NCI-H2171 (cell line): ENCODE measurements at regions not wholly inside any gene's neighbourhood (a gene's known extent, or its start where the extent isn't known, plus 50 kb on each side); places are given as distances from the start of the nearest gene placed in this dataset.

ENCODE experiments used
- DNase-seq: peaks from one replicate; lab custom pipeline; 2025; lab: John Stamatoyannopoulos, UW

GRCh38 chr12:34396006-34396860 is 373.9 kb downstream of the ALG10 start:
- no peak for DNase-seq

- DNase-seq, result no peak
Observed at GRCh38 chr12:34396861-34397590, 374.7 kb downstream of the ALG10 start.

GRCh38 chr12:34397591-34398365 is 375.5 kb downstream of the ALG10 start:
- DNase-seq, result no peak

GRCh38 chr12:34398366-34398705 is 376.0 kb downstream of the ALG10 start:
- DNase-seq, result no peak

- DNase-seq, result no peak
Observed at GRCh38 chr12:34398706-34399630, 376.7 kb downstream of the ALG10 start.

GRCh38 chr12:34399631-34400410 is 377.5 kb downstream of the ALG10 start:
- DNase-seq, result no peak

GRCh38 chr12:34400411-34400881 is 378.1 kb downstream of the ALG10 start:
- no peak for DNase-seq

GRCh38 chr12:34400986-34401658 is 378.8 kb downstream of the ALG10 start:
- no peak for DNase-seq

GRCh38 chr12:34401659-34402227 is 379.4 kb downstream of the ALG10 start:
- no peak for DNase-seq

- DNase-seq, result no peak
Observed at GRCh38 chr12:34402228-34402898, 380.1 kb downstream of the ALG10 start.

GRCh38 chr12:34402899-34403705 is 380.8 kb downstream of the ALG10 start:
- no peak for DNase-seq

GRCh38 chr12:34403706-34404376 is 381.5 kb downstream of the ALG10 start:
- no peak for DNase-seq

GRCh38 chr12:34404377-34405285 is 382.3 kb downstream of the ALG10 start:
- DNase-seq, result no peak

- DNase-seq, result no peak
Observed at GRCh38 chr12:34405286-34406227, 383.3 kb downstream of the ALG10 start.

GRCh38 chr12:34406228-34406995 is 384.1 kb downstream of the ALG10 start:
- no peak for DNase-seq
